OCI-LY1 (cell line): ENCODE measurements at regions not wholly inside any gene's neighbourhood (a gene's known extent, or its start where the extent isn't known, plus 50 kb on each side); places are given as distances from the start of the nearest gene placed in this dataset.

Experiments used
- H2AFZ ChIP-seq: fragments of 200-600 bp; sonication (generic), shearing (Covaris generic); 2 replicates; pipeline ENCODE4 v1.6.0; 2014; ENCODE audit warnings: antibody characterized with exemption, mild to moderate bottlenecking, low read length
- H3F3A ChIP-seq: fragments of 200-600 bp; sonication (generic), shearing (Covaris generic); 2 replicates; pipeline ENCODE4 v1.6.0; 2014; ENCODE audit warnings: mild to moderate bottlenecking, antibody characterized with exemption, low read length, moderate library complexity; ENCODE audit not compliant: insufficient read depth
- H3K27ac ChIP-seq: fragments of 200-600 bp; sonication (generic); 2 replicates; pipeline ENCODE4 v1.5.1; 2014; ENCODE audit warnings: low read length, mixed run types, mild to moderate bottlenecking, low read depth; ENCODE audit not compliant: poor library complexity, severe bottlenecking
- H3K27me3 ChIP-seq: fragments of 200-600 bp; sonication (generic); 2 replicates; pipeline ENCODE4 v1.6.0; 2014; ENCODE audit warnings: antibody characterized with exemption, mild to moderate bottlenecking, low read length, moderate library complexity; ENCODE audit not compliant: insufficient read depth
- H3K36me3 ChIP-seq: fragments of 200-600 bp; sonication (generic); 2 replicates; pipeline ENCODE4 v1.6.1; 2014; ENCODE audit warnings: mild to moderate bottlenecking, antibody characterized with exemption, low read length, moderate library complexity, mixed read lengths; ENCODE audit not compliant: insufficient read depth
- H3K4me1 ChIP-seq: fragments of 200-600 bp; sonication (generic); 2 replicates; pipeline ENCODE4 v1.5.1; 2014; ENCODE audit warnings: mild to moderate bottlenecking, low read length, moderate library complexity; ENCODE audit not compliant: insufficient read depth, severe bottlenecking
- H3K4me2 ChIP-seq: fragments of 200-600 bp; sonication (generic), shearing (Covaris generic); 2 replicates; pipeline ENCODE4 v1.6.1; 2014; ENCODE audit warnings: low read length
- H3K4me3 ChIP-seq: fragments of 200-600 bp; sonication (generic); 2 replicates; pipeline ENCODE4 v1.5.1; 2014; ENCODE audit warnings: low read length, low read depth, mild to moderate bottlenecking, mixed read lengths; ENCODE audit not compliant: poor library complexity, severe bottlenecking
- H3K79me2 ChIP-seq: fragments of 200-600 bp; shearing (Covaris generic); 2 replicates; pipeline ENCODE4 v1.6.1; 2016; ENCODE audit warnings: mixed run types, low read length, mixed read lengths; ENCODE audit not compliant: insufficient read depth
- H3K9ac ChIP-seq: fragments of 200-600 bp; sonication (generic), shearing (Covaris generic); 2 replicates; pipeline ENCODE4 v1.6.1; 2014; ENCODE audit warnings: mild to moderate bottlenecking, low read length, mixed read lengths
- H3K9me2 ChIP-seq: fragments of 200-600 bp; sonication (generic), shearing (Covaris generic); 2 replicates; pipeline ENCODE4 v1.6.1; 2014; ENCODE audit warnings: low read depth, mild to moderate bottlenecking, low read length, mixed read lengths
- H3K9me3 ChIP-seq: fragments of 200-600 bp; shearing (Covaris generic); 2 replicates; pipeline ENCODE4 v1.6.1; 2014; ENCODE audit warnings: low read length, mixed read lengths
- H4K20me1 ChIP-seq: fragments of 200-600 bp; sonication (generic), shearing (Covaris generic); 2 replicates; pipeline ENCODE4 v1.6.0; 2016; ENCODE audit warnings: mild to moderate bottlenecking, low read length; ENCODE audit not compliant: insufficient read depth
- CTCF ChIP-seq: fragments of 200-600 bp; sonication (generic), shearing (Covaris generic); IDR thresholded peaks from 2 replicates; pipeline ENCODE4 v1.5.1; 2017; ENCODE audit warnings: mild to moderate bottlenecking, antibody characterized with exemption, low read length, moderate library complexity, mixed read lengths
- EZH2 ChIP-seq: fragments of 200-600 bp; sonication (generic), shearing (Covaris generic); IDR thresholded peaks from 2 replicates; pipeline ENCODE4 v1.8.0; 2017; ENCODE audit warnings: borderline replicate concordance, mixed run types, mild to moderate bottlenecking, antibody characterized with exemption, low read length, moderate library complexity, mixed read lengths

GRCh38 chr1:228961511-228961910 lies 226.2 kb downstream of the RHOU start:
- no peak overlapping the region for H3K4me3 ChIP-seq
- TF ChIP-seq EZH2 (no peak), CTCF (no peak)
- H3K27me3 ChIP-seq = no peaks in the 10 kb centered on the region
- H3K27ac ChIP-seq = no peak overlapping the region
- no peak overlapping the region for H3K4me2 ChIP-seq
- H3K9ac ChIP-seq = no peak overlapping the region
- no peak overlapping the region for H2AFZ ChIP-seq
- no peaks in the 10 kb centered on the region for H3K79me2 ChIP-seq
- H3K36me3 ChIP-seq = no peaks in the 10 kb centered on the region
- H3K9me3 ChIP-seq = no peaks in the 10 kb centered on the region
- no peaks in the 10 kb centered on the region for H4K20me1 ChIP-seq
- H3K4me1 ChIP-seq = no peaks in the 10 kb centered on the region
- no peaks in the 10 kb centered on the region for H3F3A ChIP-seq
- no peaks in the 10 kb centered on the region for H3K9me2 ChIP-seq

- no peaks in the 10 kb centered on the region for H3K9me3 ChIP-seq
- H3K79me2 ChIP-seq = no peaks in the 10 kb centered on the region
- H3K36me3 ChIP-seq = no peaks in the 10 kb centered on the region
- H3K4me2 ChIP-seq = no peak overlapping the region
- no peak overlapping the region for H3K9ac ChIP-seq
- H3K27me3 ChIP-seq = no peaks in the 10 kb centered on the region
- H3K9me2 ChIP-seq = no peaks in the 10 kb centered on the region
- H3K4me1 ChIP-seq = no peaks in the 10 kb centered on the region
- H3F3A ChIP-seq = no peaks in the 10 kb centered on the region
- H3K4me3 ChIP-seq = no peak overlapping the region
- H3K27ac ChIP-seq = no peak overlapping the region
- H2AFZ ChIP-seq = no peak overlapping the region
- no peaks in the 10 kb centered on the region for H4K20me1 ChIP-seq
- no peak for TF ChIP-seq CTCF
Observed at GRCh38 chr1:228963795-228964177, 228.5 kb downstream of the RHOU start.

GRCh38 chr1:228964178-228965089 lies 229.2 kb downstream of the RHOU start:
- H3K9ac ChIP-seq = no peak overlapping the region
- H3K9me2 ChIP-seq = no peaks in the 10 kb centered on the region
- H3K27ac ChIP-seq = no peak overlapping the region
- no peaks in the 10 kb centered on the region for H3K79me2 ChIP-seq
- no peak for TF ChIP-seq EZH2
- TF ChIP-seq CTCF = no peak
- H4K20me1 ChIP-seq = no peaks in the 10 kb centered on the region
- H2AFZ ChIP-seq = no peak overlapping the region
- no peak overlapping the region for H3K4me2 ChIP-seq
- H3K27me3 ChIP-seq = no peaks in the 10 kb centered on the region
- no peaks in the 10 kb centered on the region for H3F3A ChIP-seq
- H3K36me3 ChIP-seq = no peaks in the 10 kb centered on the region
- no peak overlapping the region for H3K4me3 ChIP-seq
- H3K9me3 ChIP-seq = no peaks in the 10 kb centered on the region
- no peaks in the 10 kb centered on the region for H3K4me1 ChIP-seq
